Mucosa of descending colon (tissue), 3 donors: ENCODE measurements at regions not wholly inside any gene's neighbourhood (a gene's known extent, or its start where the extent isn't known, plus 50 kb on each side); places are given as distances from the start of the nearest gene placed in this dataset.

ENCODE experiments used
- ATAC-seq: fragments of 200-7000 bp; cut with Tn5 transposase; one replicate; pipeline ENCODE4 v1.9.1; 2020; ENCODE audit warnings: mild to moderate bottlenecking, moderate library complexity
- DNase-seq, 3 donors: peaks; one replicate each; pipeline ENCODE4 v3.0.0-alpha.2; 2020
- H3K36me3 ChIP-seq: fragments of 200-600 bp; one replicate; pipeline ENCODE4 v1.8.0; 2021; ENCODE audit warnings: low read depth, mild to moderate bottlenecking
- H3K4me1 ChIP-seq: fragments of 200-600 bp; one replicate; pipeline ENCODE4 v1.8.0; 2021; ENCODE audit warnings: low read depth, mild to moderate bottlenecking
- H3K4me3 ChIP-seq: fragments of 200-600 bp; one replicate; pipeline ENCODE4 v1.8.0; 2021; ENCODE audit warnings: mild to moderate bottlenecking
- H3K9me3 ChIP-seq: fragments of 200-600 bp; one replicate; pipeline ENCODE4 v1.8.0; 2021; ENCODE audit warnings: mild to moderate bottlenecking
- intact Hi-C, 2 donors: fragments of 100-400 bp; cut with DNase I in 1 of 2; cut with micrococcal nuclease in 1 of 2; formaldehyde crosslinking; loops; one replicate each; pipeline versions ENCODE4 v1.11.0 to v1.11.1; 2022; cut with DNase I, micrococcal nuclease
- TF ChIP-seq, protein P1 (sequence below): fragments of 200-600 bp; IDR thresholded peaks from one replicate; pipeline ENCODE4 v1.8.0; 2022; ENCODE audit warnings: antibody characterized with exemption, mild to moderate bottlenecking
- donor health status: DM: no; HTN: no; CAD: no; lungs with moderate emphysema.
- donor health status: DM: no; HTN: no; CAD: no.
- donor health status: DM: no; HTN: yes; CAD: no.

DNA sequence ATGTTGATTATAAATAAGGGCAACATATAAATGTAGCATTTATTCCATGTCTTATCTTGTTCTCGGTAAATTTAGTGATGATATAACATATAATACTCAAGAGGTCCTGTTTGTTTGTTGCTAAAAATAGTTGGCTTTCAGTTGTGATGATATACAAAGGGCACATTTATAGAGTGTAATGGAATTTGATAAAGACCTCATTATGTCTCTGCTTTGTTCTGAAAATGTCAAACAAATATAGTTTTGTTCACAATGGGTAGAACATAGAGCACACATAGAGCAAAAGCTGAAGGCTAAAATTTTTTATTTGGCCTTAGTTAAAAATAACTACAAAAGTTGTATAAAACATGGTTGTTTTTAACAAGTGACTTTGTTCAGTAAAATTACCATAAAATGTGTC is 477.1 kb upstream of the SMC2 start:
- H3K4me1 ChIP-seq, result no peaks in the 10 kb centered on the region
- intact Hi-C loops, result no loop called here
- TF ChIP-seq, protein P1, sequence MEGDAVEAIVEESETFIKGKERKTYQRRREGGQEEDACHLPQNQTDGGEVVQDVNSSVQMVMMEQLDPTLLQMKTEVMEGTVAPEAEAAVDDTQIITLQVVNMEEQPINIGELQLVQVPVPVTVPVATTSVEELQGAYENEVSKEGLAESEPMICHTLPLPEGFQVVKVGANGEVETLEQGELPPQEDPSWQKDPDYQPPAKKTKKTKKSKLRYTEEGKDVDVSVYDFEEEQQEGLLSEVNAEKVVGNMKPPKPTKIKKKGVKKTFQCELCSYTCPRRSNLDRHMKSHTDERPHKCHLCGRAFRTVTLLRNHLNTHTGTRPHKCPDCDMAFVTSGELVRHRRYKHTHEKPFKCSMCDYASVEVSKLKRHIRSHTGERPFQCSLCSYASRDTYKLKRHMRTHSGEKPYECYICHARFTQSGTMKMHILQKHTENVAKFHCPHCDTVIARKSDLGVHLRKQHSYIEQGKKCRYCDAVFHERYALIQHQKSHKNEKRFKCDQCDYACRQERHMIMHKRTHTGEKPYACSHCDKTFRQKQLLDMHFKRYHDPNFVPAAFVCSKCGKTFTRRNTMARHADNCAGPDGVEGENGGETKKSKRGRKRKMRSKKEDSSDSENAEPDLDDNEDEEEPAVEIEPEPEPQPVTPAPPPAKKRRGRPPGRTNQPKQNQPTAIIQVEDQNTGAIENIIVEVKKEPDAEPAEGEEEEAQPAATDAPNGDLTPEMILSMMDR, result no peak
- DNase-seq (no peak), ATAC-seq (no peak)
- no peaks in the 10 kb centered on the region for H3K9me3 ChIP-seq
- H3K36me3 ChIP-seq, result no peaks in the 10 kb centered on the region
- no peak overlapping the region for H3K4me3 ChIP-seq

DNA sequence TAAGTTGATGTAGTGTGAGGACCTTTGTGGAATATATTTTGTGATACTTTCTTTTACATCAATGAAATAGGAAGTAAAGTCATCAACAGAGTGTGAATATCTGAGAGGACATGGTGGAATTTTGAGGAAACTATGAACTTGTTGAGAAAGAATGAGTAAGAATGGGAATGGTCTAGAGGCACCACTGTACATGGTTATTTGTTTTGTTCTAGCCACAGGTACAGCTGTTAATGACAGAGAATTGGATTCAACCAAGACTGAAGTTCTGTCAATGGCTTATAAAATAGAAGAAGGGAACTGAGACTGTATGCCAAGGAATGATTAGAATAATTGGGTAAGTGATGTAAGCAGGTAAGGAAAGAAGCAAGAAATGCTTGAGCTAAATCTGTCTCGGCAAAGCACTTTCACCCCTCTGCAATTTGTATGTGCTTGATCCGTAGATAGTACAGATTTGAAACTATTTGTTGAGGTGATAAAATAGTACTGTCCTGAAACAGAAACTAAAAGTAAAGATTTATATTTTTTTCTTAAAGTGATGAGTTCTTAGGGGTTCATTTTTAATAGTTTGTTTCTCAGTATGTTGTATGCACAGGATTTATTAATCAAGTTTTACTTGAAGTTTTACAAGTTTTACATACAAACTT is 468.8 kb upstream of the SMC2 start:
- Histone ChIP-seq H3K4me3 (no peak overlapping the region), H3K36me3 (no peaks in the 10 kb centered on the region), H3K4me1 (no peaks in the 10 kb centered on the region), H3K9me3 (no peaks in the 10 kb centered on the region)
- TF ChIP-seq, protein P1, result no peak
- no peak for ATAC-seq
- no peak for DNase-seq
- intact Hi-C loops, result no loop called here

DNA sequence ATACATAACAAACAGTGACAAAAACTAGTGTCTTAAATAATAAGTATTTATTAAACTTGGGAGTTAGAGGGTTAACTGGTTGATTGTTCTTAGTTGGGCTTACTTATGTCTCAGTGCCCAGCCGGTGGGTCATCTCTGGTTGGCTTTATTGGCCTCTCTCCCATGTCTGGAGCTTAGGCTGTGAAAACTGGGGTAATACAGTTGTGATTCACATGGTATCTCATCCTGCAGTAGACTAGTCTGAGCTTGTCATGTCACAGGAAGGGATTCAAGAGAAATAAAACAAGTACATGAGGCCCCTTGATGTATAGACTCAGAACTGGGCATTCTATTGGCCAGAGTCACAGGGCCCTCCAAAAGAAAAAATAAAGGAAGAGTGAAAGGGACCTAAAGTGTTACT is 466.4 kb upstream of the SMC2 start:
- TF ChIP-seq, protein P1, result no peak
- ATAC-seq, result no peak
- DNase-seq, result no peak
- Histone ChIP-seq H3K36me3 (no peaks in the 10 kb centered on the region), H3K4me3 (no peak overlapping the region), H3K4me1 (no peaks in the 10 kb centered on the region), H3K9me3 (no peaks in the 10 kb centered on the region)
- intact Hi-C loops, result no loop called here

DNA sequence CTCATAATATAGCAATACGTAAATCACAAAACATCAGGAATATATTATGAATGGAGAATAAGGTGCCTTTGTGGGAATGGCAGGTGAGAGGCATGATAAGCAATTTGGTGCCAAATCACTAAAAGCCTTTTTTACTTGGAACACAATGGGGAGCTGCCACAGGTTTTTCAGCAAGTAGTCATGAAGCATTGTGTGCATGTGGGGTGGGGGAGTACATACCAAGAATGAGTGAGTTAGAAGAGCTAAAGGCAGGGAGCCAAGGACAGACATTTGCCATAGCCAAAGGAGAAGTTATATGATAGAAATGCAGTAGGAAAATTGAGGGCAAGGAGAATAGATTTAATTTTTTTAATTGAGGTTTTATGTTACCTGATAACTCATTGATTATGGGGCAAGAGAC is 445.0 kb upstream of the SMC2 start:
- TF ChIP-seq, protein P1, result no peak
- Histone ChIP-seq H3K9me3 (no peaks in the 10 kb centered on the region), H3K4me1 (no peaks in the 10 kb centered on the region), H3K36me3 (no peaks in the 10 kb centered on the region), H3K4me3 (no peak overlapping the region)
- intact Hi-C loops, result no loop called here
- no peak for ATAC-seq
- no peak for DNase-seq

DNA sequence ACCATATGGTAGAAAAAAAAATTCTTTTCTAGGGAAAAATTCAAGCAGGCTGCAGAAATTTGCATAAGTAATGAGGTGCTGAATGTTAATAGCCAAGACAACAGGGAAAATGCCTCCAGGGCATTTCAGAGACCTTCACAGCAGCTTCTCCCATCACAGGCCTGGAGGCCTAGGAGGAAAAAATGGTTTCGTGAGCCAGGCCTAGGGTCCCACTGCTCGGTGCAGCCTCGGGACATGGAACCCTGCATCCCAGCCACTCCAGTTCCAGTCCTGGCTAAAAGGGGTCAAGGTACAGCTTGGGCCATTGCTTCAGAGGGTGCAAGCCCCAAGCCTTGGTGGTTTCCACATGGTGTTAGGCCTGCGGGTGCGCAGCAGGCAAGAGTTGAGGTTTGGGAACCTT is 436.0 kb upstream of the SMC2 start:
- intact Hi-C loops, result no loop called here
- Histone ChIP-seq H3K4me3 (no peak overlapping the region), H3K9me3 (peaks cover 5% of the 10 kb centered on the region), H3K4me1 (no peaks in the 10 kb centered on the region), H3K36me3 (no peaks in the 10 kb centered on the region)
- DNase-seq (no peak), ATAC-seq (no peak)
- TF ChIP-seq, protein P1, result no peak

DNA sequence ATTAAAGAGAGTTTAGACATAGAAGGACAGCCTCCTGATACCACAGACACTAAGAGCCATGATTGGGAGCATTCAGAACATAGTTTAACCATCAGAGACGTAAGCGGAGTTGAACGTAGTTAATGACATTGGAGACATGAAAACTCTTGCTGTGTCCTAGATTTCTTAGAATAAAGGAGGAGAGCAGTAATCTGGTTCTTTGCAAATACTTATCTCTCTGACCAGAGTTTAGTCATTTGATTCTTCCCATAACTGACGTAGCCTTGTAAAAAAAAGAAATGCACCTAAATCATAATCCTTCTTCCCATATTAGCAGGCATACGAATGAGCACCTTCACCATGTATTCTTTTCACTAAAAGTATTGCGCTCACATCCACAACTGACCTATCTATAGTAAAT is 433.3 kb upstream of the SMC2 start:
- H3K4me1 ChIP-seq, result no peaks in the 10 kb centered on the region
- H3K9me3 ChIP-seq, result peaks cover 5% of the 10 kb centered on the region
- no peak for ATAC-seq
- TF ChIP-seq, protein P1, result no peak
- intact Hi-C loops, result no loop called here
- DNase-seq, result no peak
- H3K4me3 ChIP-seq, result no peak overlapping the region
- H3K36me3 ChIP-seq, result no peaks in the 10 kb centered on the region
